ENCODE measurements at regions not wholly inside any gene's neighbourhood (a gene's known extent, or its start where the extent isn't known, plus 50 kb on each side); places are given as distances from the start of the nearest gene placed in this dataset.

DNA sequence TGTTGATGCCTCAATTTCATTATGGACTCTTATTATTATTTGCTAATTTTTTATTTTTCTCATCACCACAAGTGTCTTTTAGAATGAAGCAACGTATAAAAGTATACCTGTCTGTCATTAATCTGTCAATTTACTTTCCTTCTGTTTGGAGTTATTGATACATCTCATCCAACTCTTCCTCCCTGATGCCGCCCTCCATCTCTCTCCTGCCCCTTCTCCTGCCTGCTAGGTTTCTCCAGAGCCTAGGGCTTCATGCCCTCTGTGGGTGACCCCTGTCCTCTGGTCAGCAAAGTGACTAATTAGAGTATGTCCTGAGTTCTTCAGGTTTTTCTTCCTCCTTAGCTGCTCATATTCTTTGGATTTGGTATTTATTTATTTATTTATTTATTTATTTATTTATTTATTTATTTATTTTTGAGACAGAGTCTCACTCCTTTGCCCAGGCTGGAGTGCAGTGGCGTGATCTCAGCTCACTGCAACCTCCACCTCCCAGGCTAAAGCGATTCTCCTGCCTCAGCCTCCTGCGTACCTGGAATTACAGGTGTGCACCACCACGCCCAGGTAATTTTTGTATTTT is 162.5 kb upstream of the MYCN start:
- Mint-ChIP-seq H3K4me3 (ENCODE audit: unreplicated experiment) (no peak overlapping the region), H3K27ac (ENCODE audit: unreplicated experiment) (no peak overlapping the region), H3K9me3 (ENCODE audit: low read depth) (peaks cover 3% of the 10 kb centered on the region), H3K4me1 (ENCODE audit: low read depth) (no peaks in the 10 kb centered on the region), H3K36me3 (ENCODE audit: low read depth) (no peaks in the 10 kb centered on the region), H3K27me3 (ENCODE audit: low read depth) (peaks cover 14% of the 10 kb centered on the region)
- TF ChIP-seq, protein P1, sequence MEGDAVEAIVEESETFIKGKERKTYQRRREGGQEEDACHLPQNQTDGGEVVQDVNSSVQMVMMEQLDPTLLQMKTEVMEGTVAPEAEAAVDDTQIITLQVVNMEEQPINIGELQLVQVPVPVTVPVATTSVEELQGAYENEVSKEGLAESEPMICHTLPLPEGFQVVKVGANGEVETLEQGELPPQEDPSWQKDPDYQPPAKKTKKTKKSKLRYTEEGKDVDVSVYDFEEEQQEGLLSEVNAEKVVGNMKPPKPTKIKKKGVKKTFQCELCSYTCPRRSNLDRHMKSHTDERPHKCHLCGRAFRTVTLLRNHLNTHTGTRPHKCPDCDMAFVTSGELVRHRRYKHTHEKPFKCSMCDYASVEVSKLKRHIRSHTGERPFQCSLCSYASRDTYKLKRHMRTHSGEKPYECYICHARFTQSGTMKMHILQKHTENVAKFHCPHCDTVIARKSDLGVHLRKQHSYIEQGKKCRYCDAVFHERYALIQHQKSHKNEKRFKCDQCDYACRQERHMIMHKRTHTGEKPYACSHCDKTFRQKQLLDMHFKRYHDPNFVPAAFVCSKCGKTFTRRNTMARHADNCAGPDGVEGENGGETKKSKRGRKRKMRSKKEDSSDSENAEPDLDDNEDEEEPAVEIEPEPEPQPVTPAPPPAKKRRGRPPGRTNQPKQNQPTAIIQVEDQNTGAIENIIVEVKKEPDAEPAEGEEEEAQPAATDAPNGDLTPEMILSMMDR (IDR thresholded peaks at IDR 0.05) = no peak
- no peak for DNase-seq (ENCODE audit: low spot score)

- H3K27ac Mint-ChIP-seq (ENCODE audit: unreplicated experiment) = no peak overlapping the region
Observed at GRCh38 chr2:15778529-15779219, 161.7 kb upstream of the MYCN start.

GRCh38 chr2:15779381-15780041 is 160.8 kb upstream of the MYCN start:
- TF ChIP-seq, protein P1 (IDR thresholded peaks at IDR 0.05) = no peak
- Mint-ChIP-seq H3K4me1 (ENCODE audit: low read depth) (no peaks in the 10 kb centered on the region), H3K9me3 (ENCODE audit: low read depth) (peaks cover 3% of the 10 kb centered on the region), H3K36me3 (ENCODE audit: low read depth) (no peaks in the 10 kb centered on the region), H3K27me3 (ENCODE audit: low read depth) (peaks cover 26% of the 10 kb centered on the region), H3K4me3 (ENCODE audit: unreplicated experiment) (no peak overlapping the region), H3K27ac (ENCODE audit: unreplicated experiment) (no peak overlapping the region)
- DNase-seq (ENCODE audit: low spot score) = no peak

More at GRCh38 chr2:15778529-15779219, 161.7 kb upstream of the MYCN start:
- no peak for DNase-seq (ENCODE audit: low spot score)
- peaks cover 3% of the 10 kb centered on the region for H3K9me3 Mint-ChIP-seq (ENCODE audit: low read depth)
- TF ChIP-seq, protein P1 (IDR thresholded peaks at IDR 0.05) = no peak
- no peak overlapping the region for H3K4me3 Mint-ChIP-seq (ENCODE audit: unreplicated experiment)
- peaks cover 21% of the 10 kb centered on the region for H3K27me3 Mint-ChIP-seq (ENCODE audit: low read depth)
- no peaks in the 10 kb centered on the region for H3K4me1 Mint-ChIP-seq (ENCODE audit: low read depth)
- H3K36me3 Mint-ChIP-seq (ENCODE audit: low read depth) = no peaks in the 10 kb centered on the region

DNA sequence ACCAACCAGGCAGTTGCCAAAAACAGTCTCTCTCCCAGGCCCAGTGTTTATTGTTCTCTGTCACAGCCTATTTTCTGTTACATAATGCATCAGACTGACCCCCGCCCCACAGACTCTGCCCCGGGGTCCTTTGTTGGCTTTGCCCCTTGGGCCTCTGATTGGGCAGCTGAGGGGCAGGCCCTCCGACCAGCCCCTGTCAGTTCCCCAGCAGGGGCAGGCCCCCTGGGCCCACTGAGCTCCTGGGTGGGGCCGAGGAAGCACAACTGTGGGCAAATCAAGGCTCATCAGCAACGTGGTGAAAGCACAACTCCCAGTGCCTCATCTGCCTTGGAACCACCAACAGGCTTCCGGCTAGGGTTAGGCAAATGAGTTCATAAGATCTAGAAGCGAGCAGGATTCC is 160.1 kb upstream of the MYCN start:
- no peaks in the 10 kb centered on the region for H3K36me3 Mint-ChIP-seq (ENCODE audit: low read depth)
- H3K4me3 Mint-ChIP-seq (ENCODE audit: unreplicated experiment) = no peak overlapping the region
- TF ChIP-seq, protein P1 (IDR thresholded peaks at IDR 0.05) = no peak
- H3K9me3 Mint-ChIP-seq (ENCODE audit: low read depth) = no peaks in the 10 kb centered on the region
- H3K27ac Mint-ChIP-seq (ENCODE audit: unreplicated experiment) = no peak overlapping the region
- no peak for DNase-seq (ENCODE audit: low spot score)
- H3K27me3 Mint-ChIP-seq (ENCODE audit: low read depth) = peaks cover 29% of the 10 kb centered on the region
- no peaks in the 10 kb centered on the region for H3K4me1 Mint-ChIP-seq (ENCODE audit: low read depth)

- TF ChIP-seq, protein P1 (IDR thresholded peaks at IDR 0.05) = no peak
- Mint-ChIP-seq H3K36me3 (ENCODE audit: low read depth) (no peaks in the 10 kb centered on the region), H3K4me3 (ENCODE audit: unreplicated experiment) (no peak overlapping the region), H3K9me3 (ENCODE audit: low read depth) (no peaks in the 10 kb centered on the region), H3K27me3 (ENCODE audit: low read depth) (peaks cover 36% of the 10 kb centered on the region), H3K4me1 (ENCODE audit: low read depth) (no peaks in the 10 kb centered on the region), H3K27ac (ENCODE audit: unreplicated experiment) (no peak overlapping the region)
- no peak for DNase-seq (ENCODE audit: low spot score)
Observed at GRCh38 chr2:15780912-15781574, 159.3 kb upstream of the MYCN start.

Data from chondrocyte (in vitro differentiated cells).